Left ventricle myocardium inferior (tissue), 1 donor: ENCODE measurements at regions not wholly inside any gene's neighbourhood (a gene's known extent, or its start where the extent isn't known, plus 50 kb on each side); places are given as distances from the start of the nearest gene placed in this dataset.

Source experiments
- DNase-seq: peaks from one replicate; pipeline ENCODE4 v3.0.0-alpha.2; 2020
- H3K27ac ChIP-seq: fragments of 200-600 bp; replicated peaks from 2 replicates; pipeline ENCODE4 v1.8.0; 2021
- H3K27me3 ChIP-seq: fragments of 200-600 bp; 2 replicates; pipeline ENCODE4 v1.8.0; 2021; ENCODE audit warnings: low read depth
- H3K36me3 ChIP-seq: fragments of 200-600 bp; 2 replicates; pipeline ENCODE4 v1.8.0; 2021
- H3K4me1 ChIP-seq: fragments of 200-600 bp; 2 replicates; pipeline ENCODE4 v1.8.0; 2021
- H3K4me3 ChIP-seq: fragments of 200-600 bp; 2 replicates; pipeline ENCODE4 v1.8.0; 2021; ENCODE audit warnings: mild to moderate bottlenecking, moderate library complexity
- H3K9me3 ChIP-seq: fragments of 200-600 bp; replicated peaks from 2 replicates; pipeline ENCODE4 v1.8.0; 2021
- CTCF ChIP-seq: fragments of 200-600 bp; IDR thresholded peaks from 2 replicates; pipeline ENCODE4 v1.8.0; 2021; ENCODE audit warnings: antibody characterized with exemption, mild to moderate bottlenecking, borderline replicate concordance
- intact Hi-C: fragments of 100-400 bp; cut with micrococcal nuclease; formaldehyde crosslinking; loops from one replicate; pipeline ENCODE4 v1.11.0; 2022
- donor health status: DM: no; HTN: yes; CAD: no; lungs with severe emphysema.

- Histone ChIP-seq H3K4me1 (peaks cover 11% of the 10 kb centered on the region), H3K9me3 (no peaks in the 10 kb centered on the region), H3K27ac (peak overlapping the region; percentile 77), H3K4me3 (peak overlapping the region; percentile 61), H3K27me3 (no peaks in the 10 kb centered on the region), H3K36me3 (no peaks in the 10 kb centered on the region)
- intact Hi-C loops = no loop called here
- peak; percentile 25 for DNase-seq
- TF ChIP-seq CTCF = no peak
Observed at GRCh38 chrX:45771560-45772340, 571.1 kb upstream of the DIPK2B start.

GRCh38 chrX:45771114-45771513, 570.4 kb upstream of the DIPK2B start:
- no peak for TF ChIP-seq CTCF
- Histone ChIP-seq H3K4me1 (peaks cover 11% of the 10 kb centered on the region), H3K27ac (peak overlapping the region; percentile 77), H3K4me3 (peak overlapping the region; percentile 61), H3K36me3 (no peaks in the 10 kb centered on the region), H3K27me3 (no peaks in the 10 kb centered on the region), H3K9me3 (no peaks in the 10 kb centered on the region)
- DNase-seq = no peak
- intact Hi-C loops = no loop called here

- H3K4me1 ChIP-seq = peaks cover 11% of the 10 kb centered on the region
- no peaks in the 10 kb centered on the region for H3K36me3 ChIP-seq
- no peaks in the 10 kb centered on the region for H3K27me3 ChIP-seq
- no peak for TF ChIP-seq CTCF
- intact Hi-C loops = no loop called here
- H3K9me3 ChIP-seq = no peaks in the 10 kb centered on the region
- peak overlapping the region; percentile 61 for H3K4me3 ChIP-seq
- peak; percentile 33 for DNase-seq
- H3K27ac ChIP-seq = peak overlapping the region; percentile 77
Observed at GRCh38 chrX:45769761-45770582, 569.3 kb upstream of the DIPK2B start.

GRCh38 chrX:45768666-45769236, 568.1 kb upstream of the DIPK2B start:
- no peaks in the 10 kb centered on the region for H3K36me3 ChIP-seq
- DNase-seq = no peak
- H3K4me3 ChIP-seq = peak overlapping the region; percentile 61
- no peaks in the 10 kb centered on the region for H3K27me3 ChIP-seq
- TF ChIP-seq CTCF = no peak
- intact Hi-C loops = no loop called here
- peaks cover 11% of the 10 kb centered on the region for H3K4me1 ChIP-seq
- peak overlapping the region; percentile 77 for H3K27ac ChIP-seq
- no peaks in the 10 kb centered on the region for H3K9me3 ChIP-seq

- no peaks in the 10 kb centered on the region for H3K9me3 ChIP-seq
- no peaks in the 10 kb centered on the region for H3K27me3 ChIP-seq
- H3K27ac ChIP-seq = peak overlapping the region; percentile 15
- TF ChIP-seq CTCF = no peak
- DNase-seq = no peak
- no peaks in the 10 kb centered on the region for H3K36me3 ChIP-seq
- peaks cover 4% of the 10 kb centered on the region for H3K4me1 ChIP-seq
- intact Hi-C loops = no loop called here
- H3K4me3 ChIP-seq = peak overlapping the region; percentile 61
Observed at GRCh38 chrX:45766981-45767501, 566.4 kb upstream of the DIPK2B start.
